H1 (cell line): ENCODE measurements at regions not wholly inside any gene's neighbourhood (a gene's known extent, or its start where the extent isn't known, plus 50 kb on each side); places are given as distances from the start of the nearest gene placed in this dataset.

ENCODE experiments used
- ATF3 ChIP-seq: IDR thresholded peaks from 2 replicates; pipeline ENCODE4 v1.6.1; 2011; ENCODE audit warnings: low read depth, mild to moderate bottlenecking, low read length; ENCODE audit not compliant: insufficient read depth
- CEBPB ChIP-seq: IDR thresholded peaks from 2 replicates; pipeline ENCODE4 v1.6.1; 2012; ENCODE audit warnings: low read depth, low read length
- GTF2F1 ChIP-seq: IDR thresholded peaks from 2 replicates; pipeline ENCODE4 v1.6.1; 2012; ENCODE audit warnings: low read depth, low read length, improper control_type of control experiment, borderline replicate concordance
- JUN ChIP-seq: IDR thresholded peaks from 2 replicates; pipeline ENCODE4 v1.6.1; 2011; ENCODE audit warnings: low read depth, mild to moderate bottlenecking, improper control_type of control experiment, low read length
- KDM4A ChIP-seq: IDR thresholded peaks from one replicate; pipeline ENCODE4 v1.7.1; 2012; ENCODE audit warnings: low read depth, mild to moderate bottlenecking, moderate library complexity, low read length, inconsistent platforms; ENCODE audit not compliant: severe bottlenecking
- KDM5A ChIP-seq: fragments of 200-600 bp; IDR thresholded peaks from 2 replicates; pipeline ENCODE4 v1.7.1; 2012; ENCODE audit warnings: mild to moderate bottlenecking, low read length, inconsistent platforms, mixed read lengths
- POLR2AphosphoS5 ChIP-seq: IDR thresholded peaks from 2 replicates; pipeline ENCODE4 v1.6.1; 2011; ENCODE audit warnings: low read depth, low read length
- SIN3A ChIP-seq, 2 experiments: IDR thresholded peaks in 1 of 2; conservative IDR thresholded peaks in 1 of 2; 2 replicates each; pipeline ENCODE4 v1.6.1; 2011 to 2012; ENCODE audit warnings: low read length in 2 of 2, improper control_type of control experiment in 1 of 2, low read depth in 1 of 2, mild to moderate bottlenecking in 1 of 2
- SP1 ChIP-seq: IDR thresholded peaks from 2 replicates; pipeline ENCODE4 v1.6.1; 2011; ENCODE audit warnings: low read depth, low read length
- TAF1 ChIP-seq: IDR thresholded peaks from 2 replicates; pipeline ENCODE4 v1.6.1; 2011; ENCODE audit warnings: mild to moderate bottlenecking, low read depth, low read length
- TCF12 ChIP-seq: IDR thresholded peaks from 2 replicates; pipeline ENCODE4 v1.6.1; 2011; ENCODE audit warnings: low read depth, mild to moderate bottlenecking, low read length
- TF ChIP-seq, protein P1 (sequence below): fragments of 300-600 bp; sonication (generic); IDR thresholded peaks from 2 replicates; pipeline ENCODE4 v1.7.1; 2012; ENCODE audit warnings: low read length, moderate library complexity, mild to moderate bottlenecking, inconsistent platforms; ENCODE audit not compliant: insufficient replicate concordance

DNA sequence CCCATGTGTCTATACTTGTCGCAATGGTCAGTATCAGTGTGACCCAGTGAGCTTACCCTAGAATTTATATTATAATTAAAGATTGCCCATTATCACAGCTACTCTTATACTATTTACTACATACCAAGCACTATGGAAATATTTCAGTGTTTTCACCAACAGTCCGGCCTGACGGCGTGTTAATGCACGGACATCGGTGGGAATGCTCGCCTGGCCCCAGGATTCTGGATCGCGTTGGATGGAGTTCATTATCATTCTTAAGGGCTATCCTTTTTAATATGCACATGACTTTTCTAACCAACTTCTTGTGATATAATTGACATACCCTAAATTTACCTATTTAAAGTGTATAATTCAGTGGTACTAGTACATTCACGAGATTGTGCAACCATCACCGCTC lies 51.8 kb upstream of the AFDN start (continued):
- TF ChIP-seq, protein P1, sequence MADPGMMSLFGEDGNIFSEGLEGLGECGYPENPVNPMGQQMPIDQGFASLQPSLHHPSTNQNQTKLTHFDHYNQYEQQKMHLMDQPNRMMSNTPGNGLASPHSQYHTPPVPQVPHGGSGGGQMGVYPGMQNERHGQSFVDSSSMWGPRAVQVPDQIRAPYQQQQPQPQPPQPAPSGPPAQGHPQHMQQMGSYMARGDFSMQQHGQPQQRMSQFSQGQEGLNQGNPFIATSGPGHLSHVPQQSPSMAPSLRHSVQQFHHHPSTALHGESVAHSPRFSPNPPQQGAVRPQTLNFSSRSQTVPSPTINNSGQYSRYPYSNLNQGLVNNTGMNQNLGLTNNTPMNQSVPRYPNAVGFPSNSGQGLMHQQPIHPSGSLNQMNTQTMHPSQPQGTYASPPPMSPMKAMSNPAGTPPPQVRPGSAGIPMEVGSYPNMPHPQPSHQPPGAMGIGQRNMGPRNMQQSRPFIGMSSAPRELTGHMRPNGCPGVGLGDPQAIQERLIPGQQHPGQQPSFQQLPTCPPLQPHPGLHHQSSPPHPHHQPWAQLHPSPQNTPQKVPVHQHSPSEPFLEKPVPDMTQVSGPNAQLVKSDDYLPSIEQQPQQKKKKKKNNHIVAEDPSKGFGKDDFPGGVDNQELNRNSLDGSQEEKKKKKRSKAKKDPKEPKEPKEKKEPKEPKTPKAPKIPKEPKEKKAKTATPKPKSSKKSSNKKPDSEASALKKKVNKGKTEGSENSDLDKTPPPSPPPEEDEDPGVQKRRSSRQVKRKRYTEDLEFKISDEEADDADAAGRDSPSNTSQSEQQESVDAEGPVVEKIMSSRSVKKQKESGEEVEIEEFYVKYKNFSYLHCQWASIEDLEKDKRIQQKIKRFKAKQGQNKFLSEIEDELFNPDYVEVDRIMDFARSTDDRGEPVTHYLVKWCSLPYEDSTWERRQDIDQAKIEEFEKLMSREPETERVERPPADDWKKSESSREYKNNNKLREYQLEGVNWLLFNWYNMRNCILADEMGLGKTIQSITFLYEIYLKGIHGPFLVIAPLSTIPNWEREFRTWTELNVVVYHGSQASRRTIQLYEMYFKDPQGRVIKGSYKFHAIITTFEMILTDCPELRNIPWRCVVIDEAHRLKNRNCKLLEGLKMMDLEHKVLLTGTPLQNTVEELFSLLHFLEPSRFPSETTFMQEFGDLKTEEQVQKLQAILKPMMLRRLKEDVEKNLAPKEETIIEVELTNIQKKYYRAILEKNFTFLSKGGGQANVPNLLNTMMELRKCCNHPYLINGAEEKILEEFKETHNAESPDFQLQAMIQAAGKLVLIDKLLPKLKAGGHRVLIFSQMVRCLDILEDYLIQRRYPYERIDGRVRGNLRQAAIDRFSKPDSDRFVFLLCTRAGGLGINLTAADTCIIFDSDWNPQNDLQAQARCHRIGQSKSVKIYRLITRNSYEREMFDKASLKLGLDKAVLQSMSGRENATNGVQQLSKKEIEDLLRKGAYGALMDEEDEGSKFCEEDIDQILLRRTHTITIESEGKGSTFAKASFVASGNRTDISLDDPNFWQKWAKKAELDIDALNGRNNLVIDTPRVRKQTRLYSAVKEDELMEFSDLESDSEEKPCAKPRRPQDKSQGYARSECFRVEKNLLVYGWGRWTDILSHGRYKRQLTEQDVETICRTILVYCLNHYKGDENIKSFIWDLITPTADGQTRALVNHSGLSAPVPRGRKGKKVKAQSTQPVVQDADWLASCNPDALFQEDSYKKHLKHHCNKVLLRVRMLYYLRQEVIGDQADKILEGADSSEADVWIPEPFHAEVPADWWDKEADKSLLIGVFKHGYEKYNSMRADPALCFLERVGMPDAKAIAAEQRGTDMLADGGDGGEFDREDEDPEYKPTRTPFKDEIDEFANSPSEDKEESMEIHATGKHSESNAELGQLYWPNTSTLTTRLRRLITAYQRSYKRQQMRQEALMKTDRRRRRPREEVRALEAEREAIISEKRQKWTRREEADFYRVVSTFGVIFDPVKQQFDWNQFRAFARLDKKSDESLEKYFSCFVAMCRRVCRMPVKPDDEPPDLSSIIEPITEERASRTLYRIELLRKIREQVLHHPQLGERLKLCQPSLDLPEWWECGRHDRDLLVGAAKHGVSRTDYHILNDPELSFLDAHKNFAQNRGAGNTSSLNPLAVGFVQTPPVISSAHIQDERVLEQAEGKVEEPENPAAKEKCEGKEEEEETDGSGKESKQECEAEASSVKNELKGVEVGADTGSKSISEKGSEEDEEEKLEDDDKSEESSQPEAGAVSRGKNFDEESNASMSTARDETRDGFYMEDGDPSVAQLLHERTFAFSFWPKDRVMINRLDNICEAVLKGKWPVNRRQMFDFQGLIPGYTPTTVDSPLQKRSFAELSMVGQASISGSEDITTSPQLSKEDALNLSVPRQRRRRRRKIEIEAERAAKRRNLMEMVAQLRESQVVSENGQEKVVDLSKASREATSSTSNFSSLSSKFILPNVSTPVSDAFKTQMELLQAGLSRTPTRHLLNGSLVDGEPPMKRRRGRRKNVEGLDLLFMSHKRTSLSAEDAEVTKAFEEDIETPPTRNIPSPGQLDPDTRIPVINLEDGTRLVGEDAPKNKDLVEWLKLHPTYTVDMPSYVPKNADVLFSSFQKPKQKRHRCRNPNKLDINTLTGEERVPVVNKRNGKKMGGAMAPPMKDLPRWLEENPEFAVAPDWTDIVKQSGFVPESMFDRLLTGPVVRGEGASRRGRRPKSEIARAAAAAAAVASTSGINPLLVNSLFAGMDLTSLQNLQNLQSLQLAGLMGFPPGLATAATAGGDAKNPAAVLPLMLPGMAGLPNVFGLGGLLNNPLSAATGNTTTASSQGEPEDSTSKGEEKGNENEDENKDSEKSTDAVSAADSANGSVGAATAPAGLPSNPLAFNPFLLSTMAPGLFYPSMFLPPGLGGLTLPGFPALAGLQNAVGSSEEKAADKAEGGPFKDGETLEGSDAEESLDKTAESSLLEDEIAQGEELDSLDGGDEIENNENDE = no peak
- TF ChIP-seq KDM5A (no peak), POLR2AphosphoS5 (no peak), JUN (no peak), KDM4A (no peak), SP1 (no peak), TCF12 (no peak), ATF3 (no peak), GTF2F1 (no peak), SIN3A (conservative IDR thresholded peaks at IDR 0.05 in 1 of 2, IDR thresholded peaks at IDR 0.05 in 1 of 2; ENCODE audit: low read depth in 1 of 2, low read length in 2 of 2) (no peak), TAF1 (no peak), CEBPB (no peak)
